MG63 (cell line): ENCODE measurements at regions not wholly inside any gene's neighbourhood (a gene's known extent, or its start where the extent isn't known, plus 50 kb on each side); places are given as distances from the start of the nearest gene placed in this dataset.
"Not testable (repeated sequence)": the region's sequence is repeated elsewhere in the genome, so short reads cannot be mapped to it uniquely, and the experiment has no call there.

Source experiments
- DNase-seq: peaks from one replicate; pipeline ENCODE4 v3.0.0-alpha.2; 2020
- H3K27me3 ChIP-seq: fragments of 250-450 bp; sonication (Bioruptor Pico); 2 replicates; pipeline ENCODE4 v1.5.1; 2020; ENCODE audit warnings: mild to moderate bottlenecking, moderate library complexity
- H3K36me3 ChIP-seq: fragments of 250-450 bp; sonication (Bioruptor Pico); 2 replicates; pipeline ENCODE4 v1.5.1; 2020; ENCODE audit warnings: mild to moderate bottlenecking, moderate library complexity
- H3K4me3 ChIP-seq: fragments of 250-450 bp; sonication (Bioruptor Pico); 2 replicates; pipeline ENCODE4 v1.5.1; 2020; ENCODE audit warnings: mild to moderate bottlenecking, moderate library complexity
- H3K9me3 ChIP-seq: fragments of 250-450 bp; sonication (Bioruptor Pico); 2 replicates; pipeline ENCODE4 v1.5.1; 2020; ENCODE audit warnings: mild to moderate bottlenecking, moderate library complexity

DNA sequence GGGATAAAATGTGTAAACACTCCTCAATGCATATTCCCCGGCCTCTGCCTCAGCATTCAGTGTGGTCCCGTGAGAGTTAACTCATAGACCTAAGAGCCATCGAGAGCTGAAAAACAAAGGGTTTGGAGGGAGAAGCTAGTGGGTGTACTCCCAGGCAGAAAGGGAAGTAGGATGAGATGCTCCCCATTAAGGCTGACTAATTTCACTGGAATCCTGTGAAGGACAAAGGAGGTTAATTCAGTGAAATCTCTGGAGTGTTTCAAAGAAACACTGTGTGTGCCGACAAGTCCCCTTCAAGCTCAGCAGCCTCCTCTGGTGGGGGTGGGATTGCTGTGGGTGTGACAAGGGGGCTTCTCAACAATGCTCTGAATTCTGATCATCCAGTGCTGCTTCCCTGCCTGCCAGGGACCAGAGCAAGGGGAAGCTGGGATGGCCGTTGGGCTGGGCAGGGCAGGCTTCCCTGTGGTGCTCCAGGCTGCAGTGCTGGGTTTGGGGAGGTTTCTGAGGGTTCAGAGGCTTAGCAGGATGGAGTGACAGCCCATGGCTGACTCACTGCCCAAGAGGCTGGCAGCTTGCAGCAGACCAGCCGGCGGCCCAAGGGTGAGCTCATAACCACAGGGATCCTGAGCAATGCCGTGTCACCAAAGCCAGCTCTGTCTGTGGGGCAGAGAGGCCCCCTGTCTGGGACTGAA is 61.4 kb upstream of the BMAL1 start:
- Histone ChIP-seq H3K4me3 (peak overlapping the region; percentile 5), H3K9me3 (no peaks in the 10 kb centered on the region), H3K36me3 (no peaks in the 10 kb centered on the region), H3K27me3 (no peaks in the 10 kb centered on the region)
- DNase-seq: peak; percentile 99

GRCh38 chr11:13216711-13217075 is 60.9 kb upstream of the BMAL1 start:
- Histone ChIP-seq H3K9me3 (no peaks in the 10 kb centered on the region), H3K36me3 (no peaks in the 10 kb centered on the region), H3K27me3 (no peaks in the 10 kb centered on the region), H3K4me3 (no peak overlapping the region)
- DNase-seq: no peak

DNA sequence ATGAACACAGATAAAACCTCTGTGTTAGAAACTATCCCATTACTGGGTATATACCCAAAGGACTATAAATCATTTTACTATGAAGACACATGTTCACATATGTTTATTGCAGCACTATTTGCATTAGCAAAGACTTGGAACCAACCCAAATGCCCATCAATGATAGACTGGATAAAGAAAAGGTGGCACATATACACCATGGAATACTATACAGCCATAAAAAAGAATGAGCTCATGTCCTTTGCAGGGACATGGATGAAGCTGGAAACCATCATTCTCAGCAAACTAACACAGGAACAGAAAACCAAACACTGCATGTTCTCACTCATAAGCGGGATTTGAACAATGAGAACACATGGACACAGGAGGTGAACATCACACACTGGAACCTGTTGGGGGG is 58.9 kb upstream of the BMAL1 start:
- not testable (repeated sequence) for H3K27me3 ChIP-seq, DNase-seq, H3K4me3 ChIP-seq, H3K36me3 ChIP-seq, H3K9me3 ChIP-seq

GRCh38 chr11:13220148-13220547 is 57.4 kb upstream of the BMAL1 start:
- H3K36me3 ChIP-seq: no peaks in the 10 kb centered on the region
- H3K4me3 ChIP-seq: no peak overlapping the region
- H3K9me3 ChIP-seq: no peaks in the 10 kb centered on the region
- DNase-seq: no peak
- no peaks in the 10 kb centered on the region for H3K27me3 ChIP-seq

- DNase-seq: no peak
Observed at GRCh38 chr11:13221722-13222121, 55.9 kb upstream of the BMAL1 start.

DNA sequence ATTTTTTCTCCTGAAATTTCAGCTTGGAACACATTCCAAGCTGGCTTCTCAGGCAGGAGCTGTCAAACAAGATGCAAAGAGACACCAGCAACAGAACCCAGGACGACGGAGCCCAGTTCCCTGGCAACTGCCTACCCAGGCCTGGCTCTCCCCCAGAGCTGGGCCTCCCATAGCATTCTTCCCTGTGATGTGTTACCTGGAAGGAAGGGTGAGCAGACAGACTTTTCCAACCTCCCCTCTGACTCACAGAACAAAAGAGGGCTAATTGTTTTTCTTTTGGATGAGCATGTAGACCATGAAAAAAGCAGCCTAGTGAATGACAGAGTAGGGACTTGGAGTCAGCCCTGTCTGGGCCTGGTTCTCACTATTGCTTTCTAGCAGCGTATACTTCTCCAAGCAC is 55.3 kb upstream of the BMAL1 start:
- H3K27me3 ChIP-seq: no peaks in the 10 kb centered on the region
- DNase-seq: no peak
- H3K36me3 ChIP-seq: no peaks in the 10 kb centered on the region
- no peak overlapping the region for H3K4me3 ChIP-seq
- H3K9me3 ChIP-seq: no peaks in the 10 kb centered on the region

More at GRCh38 chr11:13221722-13222121, 55.9 kb upstream of the BMAL1 start:
- H3K36me3 ChIP-seq: no peaks in the 10 kb centered on the region
- H3K9me3 ChIP-seq: no peaks in the 10 kb centered on the region
- no peak overlapping the region for H3K4me3 ChIP-seq
- no peaks in the 10 kb centered on the region for H3K27me3 ChIP-seq

GRCh38 chr11:13223112-13223511 is 54.5 kb upstream of the BMAL1 start:
- DNase-seq: no peak
- H3K27me3 ChIP-seq: no peaks in the 10 kb centered on the region
- no peaks in the 10 kb centered on the region for H3K9me3 ChIP-seq
- no peaks in the 10 kb centered on the region for H3K36me3 ChIP-seq
- H3K4me3 ChIP-seq: no peak overlapping the region

DNA sequence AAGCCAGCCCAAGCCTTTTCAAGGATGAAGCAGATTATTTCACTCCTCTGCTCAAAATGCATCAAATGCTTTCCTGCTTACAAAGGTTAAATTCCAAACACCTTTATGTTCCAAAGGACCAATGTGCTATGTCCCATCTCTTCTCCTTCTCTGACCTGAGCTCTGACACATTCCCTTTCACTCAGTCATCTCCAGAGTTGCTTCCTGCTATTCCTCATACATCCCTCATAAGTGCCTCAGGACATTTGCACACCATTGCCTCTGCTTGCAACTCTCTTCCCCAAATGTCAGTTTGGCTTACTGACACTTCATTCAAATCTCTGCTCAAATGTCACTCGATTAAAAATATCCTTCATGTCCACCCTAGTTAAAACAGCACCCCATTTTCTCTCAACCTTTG is 53.3 kb upstream of the BMAL1 start:
- no peaks in the 10 kb centered on the region for H3K27me3 ChIP-seq

DNA sequence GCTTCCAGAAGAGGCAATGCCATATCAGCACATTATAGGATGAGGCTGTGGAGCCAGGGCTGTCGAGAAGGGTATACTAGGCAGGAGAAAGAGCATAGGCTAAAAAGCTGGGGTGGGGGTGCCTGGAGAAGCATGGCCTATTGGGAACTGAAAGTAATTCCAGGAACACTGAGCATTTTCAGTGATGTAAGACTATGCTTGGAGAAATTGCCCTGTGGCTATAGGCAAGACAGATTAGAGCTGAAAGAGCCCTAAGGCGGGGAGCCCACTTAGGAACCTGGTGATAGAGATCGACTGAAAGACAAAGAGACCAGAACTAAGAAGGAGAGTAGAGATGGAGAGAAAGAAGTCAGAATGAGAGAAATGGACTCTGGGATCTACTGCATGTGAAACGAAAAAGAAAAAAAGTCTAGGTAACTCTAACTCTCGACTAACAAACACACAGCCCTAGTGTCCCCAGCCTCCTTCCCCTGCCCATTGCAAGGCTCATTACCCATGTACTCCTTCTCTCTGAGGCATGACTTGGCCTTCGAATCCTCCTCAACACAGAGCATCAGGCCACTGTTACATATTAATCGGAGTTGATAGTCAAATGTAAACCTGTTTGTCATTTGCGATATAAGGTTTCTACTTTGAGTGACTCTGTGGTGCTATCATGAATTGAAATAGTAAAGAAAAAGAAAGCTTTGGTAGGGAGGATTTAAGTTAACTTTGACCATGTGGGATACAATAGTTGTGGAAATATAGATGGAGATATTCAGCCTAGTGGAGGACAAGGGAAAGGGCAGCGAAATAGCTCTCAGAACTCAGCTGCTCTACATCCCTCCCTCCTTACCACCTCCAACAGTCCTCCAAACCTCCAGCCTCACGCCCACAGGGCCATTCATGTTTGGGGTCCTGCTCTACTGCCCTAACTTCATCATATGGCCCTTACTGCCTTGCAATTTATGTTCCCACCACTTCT is 52.3 kb upstream of the BMAL1 start:
- Histone ChIP-seq H3K27me3 (no peaks in the 10 kb centered on the region), H3K36me3 (no peaks in the 10 kb centered on the region), H3K9me3 (no peaks in the 10 kb centered on the region), H3K4me3 (no peak overlapping the region)
- DNase-seq: no peak

More for the DNA sequence above, 53.3 kb upstream of the BMAL1 start:
- H3K4me3 ChIP-seq: no peak overlapping the region
- no peaks in the 10 kb centered on the region for H3K36me3 ChIP-seq
- H3K9me3 ChIP-seq: no peaks in the 10 kb centered on the region
- no peak for DNase-seq

GRCh38 chr11:13227676-13228255 is 49.8 kb upstream of the BMAL1 start:
- Histone ChIP-seq H3K36me3 (no peaks in the 10 kb centered on the region), H3K27me3 (no peaks in the 10 kb centered on the region), H3K4me3 (no peak overlapping the region), H3K9me3 (no peaks in the 10 kb centered on the region)
- DNase-seq: no peak
